Muscle layer of duodenum (tissue), 2 donors: ENCODE measurements at regions not wholly inside any gene's neighbourhood (a gene's known extent, or its start where the extent isn't known, plus 50 kb on each side); places are given as distances from the start of the nearest gene placed in this dataset.
A peak's percentile ranks its signal among the peaks of the same experiment; 100 is the strongest.
"Not testable (repeated sequence)": the region's sequence is repeated elsewhere in the genome, so short reads cannot be mapped to it uniquely, and the experiment has no call there.

Experiments used
- H3K27ac ChIP-seq: one replicate; pipeline ENCODE4 v1.7.0; 2013; ENCODE audit warnings: mild to moderate bottlenecking, low read length
- H3K27me3 ChIP-seq: one replicate; pipeline ENCODE4 v1.7.0; 2013; ENCODE audit warnings: low read depth, mild to moderate bottlenecking, control low read depth, low read length
- H3K36me3 ChIP-seq, 2 donors: one replicate each; pipeline ENCODE4 v1.7.0; 2013; ENCODE audit warnings: low read length in 2 of 2, control low read depth in 1 of 2, mild to moderate bottlenecking in 1 of 2; ENCODE audit not compliant: insufficient read depth in 2 of 2, control insufficient read depth in 1 of 2
- H3K4me1 ChIP-seq, 2 donors: one replicate each; pipeline ENCODE4 v1.7.0; 2013; ENCODE audit warnings: low read length in 2 of 2, mild to moderate bottlenecking in 2 of 2, control low read depth in 1 of 2, moderate library complexity in 1 of 2; ENCODE audit not compliant: insufficient read depth in 2 of 2, control insufficient read depth in 1 of 2
- H3K4me3 ChIP-seq, 2 donors: one replicate each; pipeline ENCODE4 v1.7.0; 2013; ENCODE audit warnings: low read length in 2 of 2, low read depth in 1 of 2, mild to moderate bottlenecking in 1 of 2
- H3K9me3 ChIP-seq, 2 donors: one replicate each; pipeline ENCODE4 v1.7.0; 2013; ENCODE audit warnings: low read length in 2 of 2, control low read depth in 1 of 2, mild to moderate bottlenecking in 1 of 2; ENCODE audit not compliant: control insufficient read depth in 1 of 2
- donor health status: healthy.

- no peak overlapping the region for H3K27ac ChIP-seq
- H3K27me3 ChIP-seq: no peaks in the 10 kb centered on the region
- H3K36me3 ChIP-seq: no peaks in the 10 kb centered on the region
- H3K9me3 ChIP-seq: no peaks in the 10 kb centered on the region
- no peaks in the 10 kb centered on the region for H3K4me1 ChIP-seq
- H3K4me3 ChIP-seq: no peak overlapping the region
Observed at GRCh38 chrX:155819966-155820491, 61.1 kb upstream of the VAMP7 start.

GRCh38 chrX:155819525-155819924 is 61.6 kb upstream of the VAMP7 start:
- Histone ChIP-seq H3K27me3 (no peaks in the 10 kb centered on the region), H3K4me3 (no peak overlapping the region)

GRCh38 chrX:155814391-155814790 is 66.8 kb upstream of the VAMP7 start:
- H3K27me3 ChIP-seq, H3K9me3 ChIP-seq, H3K27ac ChIP-seq, H3K36me3 ChIP-seq, H3K4me1 ChIP-seq, H3K4me3 ChIP-seq: not testable (repeated sequence)

More at GRCh38 chrX:155819525-155819924, 61.6 kb upstream of the VAMP7 start:
- Histone ChIP-seq H3K36me3 (no peaks in the 10 kb centered on the region), H3K9me3 (no peaks in the 10 kb centered on the region), H3K4me1 (no peaks in the 10 kb centered on the region), H3K27ac (no peak overlapping the region)

GRCh38 chrX:155779831-155780230 is 101.3 kb upstream of the VAMP7 start:
- Histone ChIP-seq H3K4me3 (no peak overlapping the region), H3K27ac (no peak overlapping the region), H3K9me3 (no peaks in the 10 kb centered on the region), H3K27me3 (no peaks in the 10 kb centered on the region), H3K4me1 (no peaks in the 10 kb centered on the region), H3K36me3 (no peaks in the 10 kb centered on the region)

GRCh38 chrX:155778844-155779553 is 102.1 kb upstream of the VAMP7 start:
- H3K9me3 ChIP-seq: no peaks in the 10 kb centered on the region
- H3K4me1 ChIP-seq: no peaks in the 10 kb centered on the region
- no peaks in the 10 kb centered on the region for H3K27me3 ChIP-seq
- no peak overlapping the region for H3K4me3 ChIP-seq
- H3K27ac ChIP-seq: no peak overlapping the region
- no peaks in the 10 kb centered on the region for H3K36me3 ChIP-seq

GRCh38 chrX:155774387-155774786 is 106.8 kb upstream of the VAMP7 start:
- Histone ChIP-seq H3K27me3 (no peaks in the 10 kb centered on the region), H3K4me1 (no peaks in the 10 kb centered on the region), H3K27ac (no peak overlapping the region), H3K9me3 (no peaks in the 10 kb centered on the region), H3K4me3 (no peak overlapping the region), H3K36me3 (no peaks in the 10 kb centered on the region)

- peaks cover 0 to 3% of the 10 kb centered on the region in 2 donors for H3K4me1 ChIP-seq
- no peaks in the 10 kb centered on the region for H3K9me3 ChIP-seq
- H3K4me3 ChIP-seq: peak overlapping the region; percentile 66 to 68
- H3K36me3 ChIP-seq: no peaks in the 10 kb centered on the region
- no peaks in the 10 kb centered on the region for H3K27me3 ChIP-seq
- H3K27ac ChIP-seq: no peak overlapping the region
Observed at GRCh38 chrX:155767876-155768769, 113.0 kb upstream of the VAMP7 start.

GRCh38 chrX:155767051-155767875 is 113.9 kb upstream of the VAMP7 start:
- Histone ChIP-seq H3K4me3 (peak overlapping the region; percentile 66 to 68), H3K27me3 (no peaks in the 10 kb centered on the region), H3K36me3 (no peaks in the 10 kb centered on the region), H3K9me3 (no peaks in the 10 kb centered on the region), H3K27ac (peak overlapping the region; percentile 25), H3K4me1 (peaks cover 0 to 3% of the 10 kb centered on the region in 2 donors)

- Histone ChIP-seq H3K27me3 (no peaks in the 10 kb centered on the region), H3K27ac (no peak overlapping the region), H3K36me3 (no peaks in the 10 kb centered on the region), H3K4me1 (peaks cover 0 to 3% of the 10 kb centered on the region in 2 donors), H3K4me3 (peak overlapping the region in 1 of 2 donors; percentile 66), H3K9me3 (no peaks in the 10 kb centered on the region)
Observed at GRCh38 chrX:155766321-155766720, 114.8 kb upstream of the VAMP7 start.

GRCh38 chrX:155761185-155761584 is 120.0 kb upstream of the VAMP7 start:
- no peaks in the 10 kb centered on the region for H3K9me3 ChIP-seq
- no peaks in the 10 kb centered on the region for H3K36me3 ChIP-seq
- no peaks in the 10 kb centered on the region for H3K4me1 ChIP-seq
- no peaks in the 10 kb centered on the region for H3K27me3 ChIP-seq
- no peak overlapping the region for H3K27ac ChIP-seq
- H3K4me3 ChIP-seq: no peak overlapping the region
